ENCODE measurements at regions not wholly inside any gene's neighbourhood (a gene's known extent, or its start where the extent isn't known, plus 50 kb on each side); places are given as distances from the start of the nearest gene placed in this dataset.

GRCh38 chr1:83689921-83690868, 308.7 kb downstream of the TTLL7 start:
- no peak for TF ChIP-seq POLR2A (IDR thresholded peaks at IDR 0.05)
- TF ChIP-seq CTCF (IDR thresholded peaks at IDR 0.05 in 4 of 5, conservative IDR thresholded peaks at IDR 0.05 in 1 of 5): no peak

Measured in gastrocnemius medialis (tissue), 4 donors.